T-helper 1 cell treated with Interleukin-12 subunit alpha and Interleukin-12 subunit beta and Interleukin-4 antibody, amounts not matched to agents 30 ng/mL and 1 ng/mL, for 36 hours (primary cell): ENCODE measurements at regions not wholly inside any gene's neighbourhood (a gene's known extent, or its start where the extent isn't known, plus 50 kb on each side); places are given as distances from the start of the nearest gene placed in this dataset.
"Not testable (repeated sequence)": the region's sequence is repeated elsewhere in the genome, so short reads cannot be mapped to it uniquely, and the experiment has no call there.

Experiments
- intact Hi-C: fragments of 100-400 bp; cut with micrococcal nuclease; formaldehyde crosslinking; loops from one replicate; pipeline ENCODE4 v1.15.1; 2024

GRCh38 chrX:75673468-75673867 is 111.6 kb downstream of the MAGEE2 start:
- intact Hi-C loops, result no loop called here

GRCh38 chrX:75655627-75656026 is 129.4 kb downstream of the MAGEE2 start:
- intact Hi-C loops, result no loop called here

- intact Hi-C loops, result no loop called here
Observed at GRCh38 chrX:75649829-75650228, 127.0 kb upstream of the ZDHHC15 start.

- intact Hi-C loops, result no loop called here
Observed at GRCh38 chrX:75648803-75649588, 126.2 kb upstream of the ZDHHC15 start.

GRCh38 chrX:75642811-75643361 is 120.0 kb upstream of the ZDHHC15 start:
- intact Hi-C loops, result no loop called here

GRCh38 chrX:75638332-75638731 is 115.5 kb upstream of the ZDHHC15 start:
- intact Hi-C loops, result no loop called here

- intact Hi-C loops, result no loop called here
Observed at GRCh38 chrX:75625232-75625631, 102.4 kb upstream of the ZDHHC15 start.

GRCh38 chrX:75623535-75623934 is 100.7 kb upstream of the ZDHHC15 start:
- intact Hi-C loops, result no loop called here

- intact Hi-C loops, result no loop called here
Observed at GRCh38 chrX:75609406-75609805, 86.6 kb upstream of the ZDHHC15 start.

- intact Hi-C loops, result loop anchor here (1.0 kb wide), 1 partner anchor 1054 kb away; no protein-coding TSS in a partner anchor
Observed at GRCh38 chrX:75603833-75604232, 81.0 kb upstream of the ZDHHC15 start.

GRCh38 chrX:75602022-75602421 is 79.2 kb upstream of the ZDHHC15 start:
- intact Hi-C loops, result not testable (repeated sequence)

- intact Hi-C loops, result no loop called here
Observed at GRCh38 chrX:75596178-75596577, 73.3 kb upstream of the ZDHHC15 start.

GRCh38 chrX:75593186-75593585 is 70.3 kb upstream of the ZDHHC15 start:
- intact Hi-C loops, result not testable (repeated sequence)

- intact Hi-C loops, result no loop called here
Observed at GRCh38 chrX:75582511-75582910, 59.7 kb upstream of the ZDHHC15 start.
